Endothelial cell of umbilical vein (primary cell): ENCODE measurements at regions not wholly inside any gene's neighbourhood (a gene's known extent, or its start where the extent isn't known, plus 50 kb on each side); places are given as distances from the start of the nearest gene placed in this dataset.

Source experiments
- CTCF ChIP-seq, 2 donors: IDR thresholded peaks; 1 replicate in 1 of 2; 2 replicates in 1 of 2; pipeline ENCODE4 v1.5.1; 2011; ENCODE audit warnings: low read length in 2 of 2, mild to moderate bottlenecking in 2 of 2, moderate library complexity in 2 of 2, control low read depth in 1 of 2, inconsistent platforms in 1 of 2, low read depth in 1 of 2; ENCODE audit not compliant: insufficient read depth in 1 of 2; ENCODE audit errors: extremely low read depth in 1 of 2
- EZH2 ChIP-seq: IDR thresholded peaks from 2 replicates; pipeline ENCODE4 v1.6.1; 2012; ENCODE audit warnings: borderline replicate concordance, low read depth, mild to moderate bottlenecking, moderate library complexity, low read length, inconsistent platforms; ENCODE audit not compliant: severe bottlenecking
- FOS ChIP-seq: IDR thresholded peaks from 2 replicates; pipeline ENCODE4 v1.6.1; 2011; ENCODE audit warnings: mild to moderate bottlenecking, low read length, moderate library complexity, borderline replicate concordance; ENCODE audit not compliant: insufficient read depth
- JUN ChIP-seq: IDR thresholded peaks from 2 replicates; pipeline ENCODE4 v1.6.1; 2011; ENCODE audit warnings: borderline replicate concordance, low read depth; ENCODE audit not compliant: insufficient read length, insufficient read depth
- MYC ChIP-seq: IDR thresholded peaks from one replicate; pipeline ENCODE4 v1.6.1; 2011; ENCODE audit warnings: mild to moderate bottlenecking, low read depth, low read length
- POLR2A ChIP-seq: IDR thresholded peaks from 2 replicates; pipeline ENCODE4 v1.6.1; 2012; ENCODE audit warnings: low read depth, mild to moderate bottlenecking, control low read depth, low read length
- POLR2AphosphoS5 ChIP-seq: IDR thresholded peaks from 2 replicates; pipeline ENCODE4 v1.6.1; 2012; ENCODE audit warnings: low read depth, mild to moderate bottlenecking, control low read depth, low read length, moderate library complexity; ENCODE audit not compliant: insufficient read depth

GRCh38 chr13:74796157-74796556, 662.0 kb upstream of the KLF12 start:
- no peak for TF ChIP-seq FOS
- no peak for TF ChIP-seq EZH2
- no peak for TF ChIP-seq CTCF (IDR thresholded peaks at IDR 0.05; ENCODE audit: extremely low read depth in 1 of 2, insufficient read depth in 1 of 2, low read depth in 1 of 2, low read length in 2 of 2)
- TF ChIP-seq JUN = no peak
- no peak for TF ChIP-seq MYC
- TF ChIP-seq POLR2AphosphoS5 = no peak
- no peak for TF ChIP-seq POLR2A
